K562 (cell line): ENCODE measurements at regions not wholly inside any gene's neighbourhood (a gene's known extent, or its start where the extent isn't known, plus 50 kb on each side); places are given as distances from the start of the nearest gene placed in this dataset.

Experiments
- ARID3B ChIP-seq: fragments of 250-450 bp; sonication (Bioruptor Pico); IDR thresholded peaks from 2 replicates; pipeline ENCODE4 v1.4.0; 2020; ENCODE audit warnings: borderline replicate concordance
- SP2 ChIP-seq: IDR thresholded peaks from 2 replicates; pipeline ENCODE4 v1.6.1; 2011; ENCODE audit warnings: mild to moderate bottlenecking, low read depth, low read length, moderate library complexity; ENCODE audit not compliant: poor library complexity, severe bottlenecking; ENCODE audit errors: extremely low read depth
- ZBED1 ChIP-seq: IDR thresholded peaks from 2 replicates; pipeline ENCODE4 v1.6.1; 2014
- TF ChIP-seq, protein P1 (sequence below), 2 experiments: fragments of 450-650 bp; IDR thresholded peaks; 2 replicates each; pipeline ENCODE4 v1.6.1; 2018; ENCODE audit warnings: mild to moderate bottlenecking in 2 of 2, low read depth in 1 of 2; ENCODE audit not compliant: partially characterized antibody in 2 of 2

GRCh38 chr5:143920772-143921171 lies 108.8 kb downstream of the HMHB1 start (continued):
- TF ChIP-seq SP2 (no peak), ZBED1 (no peak), ARID3B (CRISPR knock-in tag) (no peak)
- TF ChIP-seq, protein P1, sequence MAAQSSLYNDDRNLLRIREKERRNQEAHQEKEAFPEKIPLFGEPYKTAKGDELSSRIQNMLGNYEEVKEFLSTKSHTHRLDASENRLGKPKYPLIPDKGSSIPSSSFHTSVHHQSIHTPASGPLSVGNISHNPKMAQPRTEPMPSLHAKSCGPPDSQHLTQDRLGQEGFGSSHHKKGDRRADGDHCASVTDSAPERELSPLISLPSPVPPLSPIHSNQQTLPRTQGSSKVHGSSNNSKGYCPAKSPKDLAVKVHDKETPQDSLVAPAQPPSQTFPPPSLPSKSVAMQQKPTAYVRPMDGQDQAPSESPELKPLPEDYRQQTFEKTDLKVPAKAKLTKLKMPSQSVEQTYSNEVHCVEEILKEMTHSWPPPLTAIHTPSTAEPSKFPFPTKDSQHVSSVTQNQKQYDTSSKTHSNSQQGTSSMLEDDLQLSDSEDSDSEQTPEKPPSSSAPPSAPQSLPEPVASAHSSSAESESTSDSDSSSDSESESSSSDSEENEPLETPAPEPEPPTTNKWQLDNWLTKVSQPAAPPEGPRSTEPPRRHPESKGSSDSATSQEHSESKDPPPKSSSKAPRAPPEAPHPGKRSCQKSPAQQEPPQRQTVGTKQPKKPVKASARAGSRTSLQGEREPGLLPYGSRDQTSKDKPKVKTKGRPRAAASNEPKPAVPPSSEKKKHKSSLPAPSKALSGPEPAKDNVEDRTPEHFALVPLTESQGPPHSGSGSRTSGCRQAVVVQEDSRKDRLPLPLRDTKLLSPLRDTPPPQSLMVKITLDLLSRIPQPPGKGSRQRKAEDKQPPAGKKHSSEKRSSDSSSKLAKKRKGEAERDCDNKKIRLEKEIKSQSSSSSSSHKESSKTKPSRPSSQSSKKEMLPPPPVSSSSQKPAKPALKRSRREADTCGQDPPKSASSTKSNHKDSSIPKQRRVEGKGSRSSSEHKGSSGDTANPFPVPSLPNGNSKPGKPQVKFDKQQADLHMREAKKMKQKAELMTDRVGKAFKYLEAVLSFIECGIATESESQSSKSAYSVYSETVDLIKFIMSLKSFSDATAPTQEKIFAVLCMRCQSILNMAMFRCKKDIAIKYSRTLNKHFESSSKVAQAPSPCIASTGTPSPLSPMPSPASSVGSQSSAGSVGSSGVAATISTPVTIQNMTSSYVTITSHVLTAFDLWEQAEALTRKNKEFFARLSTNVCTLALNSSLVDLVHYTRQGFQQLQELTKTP (IDR thresholded peaks at IDR 0.05; ENCODE audit: low read depth in 1 of 2, partially characterized antibody in 2 of 2): no peak
